CD8-positive, alpha-beta memory T cell (primary cell): ENCODE measurements at regions not wholly inside any gene's neighbourhood (a gene's known extent, or its start where the extent isn't known, plus 50 kb on each side); places are given as distances from the start of the nearest gene placed in this dataset.
"Not testable (repeated sequence)": the region's sequence is repeated elsewhere in the genome, so short reads cannot be mapped to it uniquely, and the experiment has no call there.

Experiments used
- CTCF ChIA-PET: fragments of 350-600 bp; sonication (Branson Sonifier 250); formaldehyde crosslinking; loops from one replicate; lab custom pipeline; 2021; ENCODE audit warnings: antibody characterized with exemption; lab: Charles Lee
- POLR2A ChIA-PET: fragments of 350-600 bp; sonication (Branson Sonifier 250); formaldehyde crosslinking; loops from one replicate; lab custom pipeline; 2021; ENCODE audit warnings: antibody characterized with exemption; lab: Charles Lee
- DNase-seq, 5 donors: peaks; one replicate each; pipeline versions ENCODE4 v3.0.0 to v3.0.0-alpha.2; 2020 to 2022; ENCODE audit warnings: mixed read lengths in 1 of 5
- H3K27ac ChIP-seq: one replicate; pipeline ENCODE4 v1.7.0; 2013; ENCODE audit warnings: low read depth, mild to moderate bottlenecking, low read length, moderate library complexity
- H3K27me3 ChIP-seq: 2 replicates; pipeline ENCODE4 v1.7.0; 2013; ENCODE audit warnings: low read length, mild to moderate bottlenecking; ENCODE audit not compliant: insufficient read depth, poor library complexity, severe bottlenecking
- H3K36me3 ChIP-seq: 2 replicates; pipeline ENCODE4 v1.7.0; 2013; ENCODE audit warnings: mild to moderate bottlenecking, low read length, moderate library complexity; ENCODE audit not compliant: insufficient read depth
- H3K4me1 ChIP-seq: 2 replicates; pipeline ENCODE4 v1.7.0; 2013; ENCODE audit warnings: mild to moderate bottlenecking, low read length, moderate library complexity; ENCODE audit not compliant: insufficient read depth
- H3K4me3 ChIP-seq: 2 replicates; pipeline ENCODE4 v1.7.0; 2013; ENCODE audit warnings: mild to moderate bottlenecking, low read length
- H3K9me3 ChIP-seq: 2 replicates; pipeline ENCODE4 v1.7.0; 2013; ENCODE audit warnings: mild to moderate bottlenecking, low read length
- H3K27ac Mint-ChIP-seq, 8 donors: one replicate each; pipeline ENCODE4 v1.8.0; 2020 to 2021; ENCODE audit warnings: mixed read lengths in 8 of 8, mild to moderate bottlenecking in 6 of 8, inconsistent platforms in 3 of 8, moderate library complexity in 3 of 8
- H3K27me3 Mint-ChIP-seq, 2 donors: one replicate each; pipeline ENCODE4 v1.8.0; 2020 to 2021; ENCODE audit warnings: mixed read lengths in 2 of 2, mild to moderate bottlenecking in 1 of 2, moderate library complexity in 1 of 2
- H3K36me3 Mint-ChIP-seq, 3 donors: one replicate each; pipeline ENCODE4 v1.8.0; 2020 to 2021; ENCODE audit warnings: mixed read lengths in 3 of 3, inconsistent platforms in 1 of 3, mild to moderate bottlenecking in 1 of 3
- H3K4me1 Mint-ChIP-seq, 3 donors: one replicate each; pipeline ENCODE4 v1.8.0; 2020 to 2021; ENCODE audit warnings: mixed read lengths in 3 of 3, inconsistent platforms in 1 of 3, mild to moderate bottlenecking in 1 of 3
- H3K4me3 Mint-ChIP-seq, 7 donors: one replicate each; pipeline ENCODE4 v1.8.0; 2020 to 2021; ENCODE audit warnings: mixed read lengths in 7 of 7, mild to moderate bottlenecking in 6 of 7, moderate library complexity in 4 of 7, inconsistent platforms in 2 of 7
- H3K9me3 Mint-ChIP-seq, 5 donors: one replicate each; pipeline ENCODE4 v1.8.0; 2020 to 2022; ENCODE audit warnings: mixed read lengths in 5 of 5, mild to moderate bottlenecking in 3 of 5, moderate library complexity in 2 of 5, inconsistent platforms in 1 of 5

GRCh38 chr1:212515329-212515760 lies 82.6 kb downstream of the NENF start:
- ChIA-PET CTCF (interaction anchor here (0.5 to 1.5 kb wide), 2 partner anchors 32 to 38 kb away, joined by 3 to 4 read pairs; no protein-coding TSS in a partner anchor), POLR2A (no interaction called here)
- Mint-ChIP-seq H3K27ac (no peak overlapping the region), H3K4me1 (peaks cover 0 to 17% (median 4%) of the 10 kb centered on the region in 3 donors), H3K27me3 (peaks cover 42 to 73% of the 10 kb centered on the region in 2 donors), H3K9me3 (peaks cover 0 to 2% (median 0%) of the 10 kb centered on the region in 5 donors), H3K4me3 (peak overlapping the region in 4 of 7 donors; percentile 19 to 50 (median 42)), H3K36me3 (no peaks in the 10 kb centered on the region)
- no peak for DNase-seq
- peaks cover 6% of the 10 kb centered on the region for H3K4me1 ChIP-seq
- no peaks in the 10 kb centered on the region for H3K36me3 ChIP-seq
- H3K27me3 ChIP-seq: peaks cover 26% of the 10 kb centered on the region
- H3K4me3 ChIP-seq: no peak overlapping the region
- no peaks in the 10 kb centered on the region for H3K9me3 ChIP-seq
- H3K27ac ChIP-seq: no peak overlapping the region

- POLR2A ChIA-PET, H3K4me3 ChIP-seq, DNase-seq, H3K4me1 ChIP-seq, H3K36me3 ChIP-seq, H3K36me3 Mint-ChIP-seq, H3K9me3 Mint-ChIP-seq, H3K27ac ChIP-seq, H3K9me3 ChIP-seq: not testable (repeated sequence)
- CTCF ChIA-PET: interaction anchor here (1.5 kb wide), 1 partner anchor 39 kb away, joined by 4 read pairs; no protein-coding TSS in a partner anchor
- Mint-ChIP-seq H3K27ac (peak overlapping the region in 1 of 8 donors; percentile 35), H3K27me3 (peaks cover 42 to 72% of the 10 kb centered on the region in 2 donors), H3K4me3 (peak overlapping the region in 1 of 7 donors; percentile 58), H3K4me1 (peaks cover 0 to 17% (median 4%) of the 10 kb centered on the region in 3 donors)
- H3K27me3 ChIP-seq: peaks cover 21% of the 10 kb centered on the region
Measured at GRCh38 chr1:212516012-212516411, 83.3 kb downstream of the NENF start.

GRCh38 chr1:212518188-212519054 lies 85.7 kb downstream of the NENF start:
- H3K27me3 Mint-ChIP-seq: peaks cover 30 to 53% of the 10 kb centered on the region in 2 donors
- CTCF ChIA-PET: no interaction called here
- H3K9me3 Mint-ChIP-seq: peaks cover 0 to 2% (median 0%) of the 10 kb centered on the region in 5 donors
- no peak overlapping the region for H3K4me3 Mint-ChIP-seq
- POLR2A ChIA-PET: no interaction called here
- peaks cover 0 to 17% (median 4%) of the 10 kb centered on the region in 3 donors for H3K4me1 Mint-ChIP-seq
- DNase-seq: no peak
- H3K36me3 Mint-ChIP-seq: no peaks in the 10 kb centered on the region
- Histone ChIP-seq H3K27me3 (peaks cover 13% of the 10 kb centered on the region), H3K4me3 (no peak overlapping the region), H3K9me3 (no peaks in the 10 kb centered on the region), H3K27ac (no peak overlapping the region), H3K4me1 (peaks cover 6% of the 10 kb centered on the region), H3K36me3 (no peaks in the 10 kb centered on the region)
- H3K27ac Mint-ChIP-seq: no peak overlapping the region

- POLR2A ChIA-PET: no interaction called here
- no peak overlapping the region for H3K27ac Mint-ChIP-seq
- Histone ChIP-seq H3K9me3 (no peaks in the 10 kb centered on the region), H3K27me3 (peaks cover 6% of the 10 kb centered on the region), H3K4me1 (peaks cover 2% of the 10 kb centered on the region), H3K4me3 (no peak overlapping the region), H3K36me3 (no peaks in the 10 kb centered on the region), H3K27ac (no peak overlapping the region)
- H3K4me3 Mint-ChIP-seq: no peak overlapping the region
- no peaks in the 10 kb centered on the region for H3K36me3 Mint-ChIP-seq
- peaks cover 0 to 2% (median 0%) of the 10 kb centered on the region in 5 donors for H3K9me3 Mint-ChIP-seq
- DNase-seq: no peak
- CTCF ChIA-PET: interaction anchor here (0.9 kb wide), 1 partner anchor 42 kb away, joined by 3 read pairs; no protein-coding TSS in a partner anchor
- peaks cover 0 to 11% (median 4%) of the 10 kb centered on the region in 3 donors for H3K4me1 Mint-ChIP-seq
- H3K27me3 Mint-ChIP-seq: peaks cover 24 to 50% of the 10 kb centered on the region in 2 donors
Measured at GRCh38 chr1:212519131-212519530, 86.4 kb downstream of the NENF start.

GRCh38 chr1:212520299-212520698 lies 87.6 kb downstream of the NENF start:
- Mint-ChIP-seq H3K4me3 (no peak overlapping the region), H3K27ac (no peak overlapping the region), H3K4me1 (peaks cover 0 to 6% (median under 1%) of the 10 kb centered on the region in 3 donors), H3K27me3 (peaks cover 20 to 45% of the 10 kb centered on the region in 2 donors), H3K36me3 (no peaks in the 10 kb centered on the region), H3K9me3 (peaks cover 0 to under 1% (median 0%) of the 10 kb centered on the region in 5 donors)
- peaks cover 6% of the 10 kb centered on the region for H3K27me3 ChIP-seq
- H3K9me3 ChIP-seq: no peaks in the 10 kb centered on the region
- H3K4me3 ChIP-seq: no peak overlapping the region
- no peak for DNase-seq
- no peaks in the 10 kb centered on the region for H3K4me1 ChIP-seq
- CTCF ChIA-PET: interaction anchor here (0.9 kb wide), 1 partner anchor 43 kb away, joined by 3 read pairs; no protein-coding TSS in a partner anchor
- H3K27ac ChIP-seq: no peak overlapping the region
- H3K36me3 ChIP-seq: no peaks in the 10 kb centered on the region
- POLR2A ChIA-PET: no interaction called here

- H3K9me3 Mint-ChIP-seq: no peaks in the 10 kb centered on the region
- CTCF ChIA-PET: no interaction called here
- no peaks in the 10 kb centered on the region for H3K36me3 Mint-ChIP-seq
- no peak for DNase-seq
- peaks cover 6% of the 10 kb centered on the region for H3K27me3 ChIP-seq
- POLR2A ChIA-PET: no interaction called here
- H3K9me3 ChIP-seq: no peaks in the 10 kb centered on the region
- no peaks in the 10 kb centered on the region for H3K36me3 ChIP-seq
- H3K4me3 Mint-ChIP-seq: no peak overlapping the region
- H3K27me3 Mint-ChIP-seq: peaks cover 16 to 41% of the 10 kb centered on the region in 2 donors
- H3K4me1 Mint-ChIP-seq: peaks cover 0 to 1% (median 0%) of the 10 kb centered on the region in 3 donors
- H3K27ac ChIP-seq: no peak overlapping the region
- no peak overlapping the region for H3K27ac Mint-ChIP-seq
- H3K4me1 ChIP-seq: no peaks in the 10 kb centered on the region
- H3K4me3 ChIP-seq: no peak overlapping the region
Measured at GRCh38 chr1:212520746-212521145, 87.8 kb upstream of the ATF3 start.

- H3K36me3 Mint-ChIP-seq: no peaks in the 10 kb centered on the region
- H3K4me3 ChIP-seq: no peak overlapping the region
- H3K27ac ChIP-seq: no peak overlapping the region
- CTCF ChIA-PET: interaction anchor here (0.8 kb wide), 1 partner anchor 8 kb away, joined by 3 read pairs; no protein-coding TSS in a partner anchor
- H3K27me3 ChIP-seq: no peaks in the 10 kb centered on the region
- DNase-seq: no peak
- H3K9me3 Mint-ChIP-seq: no peaks in the 10 kb centered on the region
- no peaks in the 10 kb centered on the region for H3K4me1 ChIP-seq
- no peaks in the 10 kb centered on the region for H3K9me3 ChIP-seq
- H3K27ac Mint-ChIP-seq: peak overlapping the region in 1 of 8 donors; percentile 17
- H3K4me3 Mint-ChIP-seq: no peak overlapping the region
- H3K36me3 ChIP-seq: no peaks in the 10 kb centered on the region
- peaks cover 6 to 14% of the 10 kb centered on the region in 2 donors for H3K27me3 Mint-ChIP-seq
- POLR2A ChIA-PET: no interaction called here
- no peaks in the 10 kb centered on the region for H3K4me1 Mint-ChIP-seq
Measured at GRCh38 chr1:212525479-212526110, 83.0 kb upstream of the ATF3 start.

GRCh38 chr1:212526111-212526491 lies 82.5 kb upstream of the ATF3 start:
- POLR2A ChIA-PET: no interaction called here
- no peak overlapping the region for H3K27ac Mint-ChIP-seq
- H3K9me3 Mint-ChIP-seq: no peaks in the 10 kb centered on the region

More at GRCh38 chr1:212526111-212526491, 82.5 kb upstream of the ATF3 start:
- Histone ChIP-seq H3K4me3 (no peak overlapping the region), H3K9me3 (no peaks in the 10 kb centered on the region), H3K27ac (no peak overlapping the region), H3K4me1 (no peaks in the 10 kb centered on the region), H3K27me3 (no peaks in the 10 kb centered on the region), H3K36me3 (no peaks in the 10 kb centered on the region)
- CTCF ChIA-PET: no interaction called here
- H3K4me3 Mint-ChIP-seq: no peak overlapping the region
- DNase-seq: no peak
- no peaks in the 10 kb centered on the region for H3K4me1 Mint-ChIP-seq
- no peaks in the 10 kb centered on the region for H3K36me3 Mint-ChIP-seq
- peaks cover 6 to 17% of the 10 kb centered on the region in 2 donors for H3K27me3 Mint-ChIP-seq
